ENCODE measurements at regions not wholly inside any gene's neighbourhood (a gene's known extent, or its start where the extent isn't known, plus 50 kb on each side); places are given as distances from the start of the nearest gene placed in this dataset.

- FAIRE-seq: no peak
- DNase-seq (ENCODE audit: insufficient read length): no peak
- no peak for TF ChIP-seq POLR2AphosphoS5 (IDR thresholded peaks at IDR 0.05; ENCODE audit: low read depth, low read length)
- no peak for TF ChIP-seq POLR2A (IDR thresholded peaks at IDR 0.05; ENCODE audit: low read depth, low read length)
- TF ChIP-seq TAF1 (IDR thresholded peaks at IDR 0.05; ENCODE audit: borderline replicate concordance, low read depth, low read length): no peak
Measured at GRCh38 chr4:54946741-54947140, 178.7 kb downstream of the KDR start.

GRCh38 chr4:54945838-54946237, 179.6 kb downstream of the KDR start:
- no peak for DNase-seq (ENCODE audit: insufficient read length)
- FAIRE-seq: no peak
- TF ChIP-seq TAF1 (IDR thresholded peaks at IDR 0.05; ENCODE audit: borderline replicate concordance, low read depth, low read length): no peak
- no peak for TF ChIP-seq POLR2AphosphoS5 (IDR thresholded peaks at IDR 0.05; ENCODE audit: low read depth, low read length)
- TF ChIP-seq POLR2A (IDR thresholded peaks at IDR 0.05; ENCODE audit: low read depth, low read length): no peak

- TF ChIP-seq POLR2AphosphoS5 (IDR thresholded peaks at IDR 0.05; ENCODE audit: low read depth, low read length) (no peak), TAF1 (IDR thresholded peaks at IDR 0.05; ENCODE audit: borderline replicate concordance, low read depth, low read length) (no peak), POLR2A (IDR thresholded peaks at IDR 0.05; ENCODE audit: low read depth, low read length) (no peak)
- FAIRE-seq (no peak), DNase-seq (ENCODE audit: insufficient read length) (no peak)
Measured at GRCh38 chr4:54942721-54943120, 182.7 kb downstream of the KDR start.

GRCh38 chr4:54941994-54942552, 183.3 kb downstream of the KDR start:
- TF ChIP-seq TAF1 (IDR thresholded peaks at IDR 0.05; ENCODE audit: borderline replicate concordance, low read depth, low read length) (no peak), POLR2A (IDR thresholded peaks at IDR 0.05; ENCODE audit: low read depth, low read length) (no peak), POLR2AphosphoS5 (IDR thresholded peaks at IDR 0.05; ENCODE audit: low read depth, low read length) (no peak)
- FAIRE-seq: no peak
- DNase-seq (ENCODE audit: insufficient read length): no peak

- no peak for DNase-seq (ENCODE audit: insufficient read length)
- FAIRE-seq: no peak
- TF ChIP-seq POLR2A (IDR thresholded peaks at IDR 0.05; ENCODE audit: low read depth, low read length) (no peak), TAF1 (IDR thresholded peaks at IDR 0.05; ENCODE audit: borderline replicate concordance, low read depth, low read length) (no peak), POLR2AphosphoS5 (IDR thresholded peaks at IDR 0.05; ENCODE audit: low read depth, low read length) (no peak)
Measured at GRCh38 chr4:54940996-54941865, 184.2 kb downstream of the KDR start.

- DNase-seq (ENCODE audit: insufficient read length) (no peak), FAIRE-seq (no peak)
- no peak for TF ChIP-seq POLR2A (IDR thresholded peaks at IDR 0.05; ENCODE audit: low read depth, low read length)
- no peak for TF ChIP-seq TAF1 (IDR thresholded peaks at IDR 0.05; ENCODE audit: borderline replicate concordance, low read depth, low read length)
- no peak for TF ChIP-seq POLR2AphosphoS5 (IDR thresholded peaks at IDR 0.05; ENCODE audit: low read depth, low read length)
Measured at GRCh38 chr4:54937501-54937900, 187.9 kb downstream of the KDR start.

- FAIRE-seq (no peak), DNase-seq (ENCODE audit: insufficient read length) (no peak)
- TF ChIP-seq POLR2AphosphoS5 (IDR thresholded peaks at IDR 0.05; ENCODE audit: low read depth, low read length) (no peak), TAF1 (IDR thresholded peaks at IDR 0.05; ENCODE audit: borderline replicate concordance, low read depth, low read length) (no peak), POLR2A (IDR thresholded peaks at IDR 0.05; ENCODE audit: low read depth, low read length) (no peak)
Measured at GRCh38 chr4:54933579-54933978, 191.8 kb downstream of the KDR start.

GRCh38 chr4:54930226-54930625, 195.2 kb downstream of the KDR start:
- FAIRE-seq: no peak
- TF ChIP-seq POLR2AphosphoS5 (IDR thresholded peaks at IDR 0.05; ENCODE audit: low read depth, low read length) (no peak), POLR2A (IDR thresholded peaks at IDR 0.05; ENCODE audit: low read depth, low read length) (no peak), TAF1 (IDR thresholded peaks at IDR 0.05; ENCODE audit: borderline replicate concordance, low read depth, low read length) (no peak)
- DNase-seq (ENCODE audit: insufficient read length): no peak

- no peak for TF ChIP-seq POLR2AphosphoS5 (IDR thresholded peaks at IDR 0.05; ENCODE audit: low read depth, low read length)
- no peak for TF ChIP-seq POLR2A (IDR thresholded peaks at IDR 0.05; ENCODE audit: low read depth, low read length)
- no peak for TF ChIP-seq TAF1 (IDR thresholded peaks at IDR 0.05; ENCODE audit: borderline replicate concordance, low read depth, low read length)
- DNase-seq (ENCODE audit: insufficient read length) (no peak), FAIRE-seq (no peak)
Measured at GRCh38 chr4:54929459-54929858, 195.9 kb downstream of the KDR start.

GRCh38 chr4:54924891-54925290, 200.5 kb downstream of the KDR start:
- DNase-seq (ENCODE audit: insufficient read length): no peak
- TF ChIP-seq POLR2A (IDR thresholded peaks at IDR 0.05; ENCODE audit: low read depth, low read length) (no peak), TAF1 (IDR thresholded peaks at IDR 0.05; ENCODE audit: borderline replicate concordance, low read depth, low read length) (no peak), POLR2AphosphoS5 (IDR thresholded peaks at IDR 0.05; ENCODE audit: low read depth, low read length) (no peak)
- FAIRE-seq: no peak

- no peak for TF ChIP-seq TAF1 (IDR thresholded peaks at IDR 0.05; ENCODE audit: borderline replicate concordance, low read depth, low read length)
- TF ChIP-seq POLR2A (IDR thresholded peaks at IDR 0.05; ENCODE audit: low read depth, low read length): no peak
- no peak for TF ChIP-seq POLR2AphosphoS5 (IDR thresholded peaks at IDR 0.05; ENCODE audit: low read depth, low read length)
- FAIRE-seq (no peak), DNase-seq (ENCODE audit: insufficient read length) (no peak)
Measured at GRCh38 chr4:54915276-54915675, 210.1 kb downstream of the KDR start.

- TF ChIP-seq POLR2A (IDR thresholded peaks at IDR 0.05; ENCODE audit: low read depth, low read length): no peak
- no peak for TF ChIP-seq POLR2AphosphoS5 (IDR thresholded peaks at IDR 0.05; ENCODE audit: low read depth, low read length)
- no peak for TF ChIP-seq TAF1 (IDR thresholded peaks at IDR 0.05; ENCODE audit: borderline replicate concordance, low read depth, low read length)
- FAIRE-seq (no peak), DNase-seq (ENCODE audit: insufficient read length) (no peak)
Measured at GRCh38 chr4:54914781-54915180, 210.6 kb downstream of the KDR start.
